Activated CD4-positive, CD25-positive, alpha-beta regulatory T cell treated with anti-CD3 and anti-CD28 coated beads, Interleukin-2, amount 50 U/mL, for 24 hours (primary cell): ENCODE measurements at regions not wholly inside any gene's neighbourhood (a gene's known extent, or its start where the extent isn't known, plus 50 kb on each side); places are given as distances from the start of the nearest gene placed in this dataset.

Experiments used
- ATAC-seq, 2 donors: fragments of 150-1000 bp; cut with Tn5 transposase; one replicate each; pipeline ENCODE4 v1.10.0; 2021; ENCODE audit warnings: mild to moderate bottlenecking in 1 of 2, moderate library complexity in 1 of 2

- no peak for ATAC-seq
Observed at GRCh38 chr6:163630991-163631390, 216.5 kb downstream of the QKI start.

GRCh38 chr6:163630572-163630971, 216.1 kb downstream of the QKI start:
- no peak for ATAC-seq

- no peak for ATAC-seq
Observed at GRCh38 chr6:163630096-163630495, 215.6 kb downstream of the QKI start.
